Epidermal melanocyte (primary cell): ENCODE measurements at regions not wholly inside any gene's neighbourhood (a gene's known extent, or its start where the extent isn't known, plus 50 kb on each side); places are given as distances from the start of the nearest gene placed in this dataset.

Experiments
- DNase-seq: peaks from one replicate; pipeline ENCODE4 v3.0.0; 2011; ENCODE audit warnings: low spot score; ENCODE audit not compliant: insufficient read length

DNA sequence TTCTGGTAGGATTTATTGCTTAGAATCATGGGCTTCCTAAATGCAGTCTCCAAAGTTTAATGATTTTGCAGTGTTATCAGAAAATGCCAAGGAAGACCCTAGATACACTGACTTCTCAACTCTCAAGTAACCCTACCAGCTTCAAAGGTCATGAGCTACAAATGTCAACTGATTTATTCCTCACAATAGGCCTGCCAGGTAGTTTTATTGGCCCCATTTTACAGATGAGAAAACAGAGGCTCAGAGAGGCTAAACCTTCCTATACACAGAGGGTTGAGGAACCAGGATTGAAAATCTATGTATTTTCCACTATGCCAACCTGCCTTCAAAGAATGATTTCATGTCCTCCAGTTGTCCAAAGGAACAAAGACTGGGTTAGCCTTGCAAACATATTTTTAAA lies 384.4 kb upstream of the POU3F1 start:
- DNase-seq, result no peak

DNA sequence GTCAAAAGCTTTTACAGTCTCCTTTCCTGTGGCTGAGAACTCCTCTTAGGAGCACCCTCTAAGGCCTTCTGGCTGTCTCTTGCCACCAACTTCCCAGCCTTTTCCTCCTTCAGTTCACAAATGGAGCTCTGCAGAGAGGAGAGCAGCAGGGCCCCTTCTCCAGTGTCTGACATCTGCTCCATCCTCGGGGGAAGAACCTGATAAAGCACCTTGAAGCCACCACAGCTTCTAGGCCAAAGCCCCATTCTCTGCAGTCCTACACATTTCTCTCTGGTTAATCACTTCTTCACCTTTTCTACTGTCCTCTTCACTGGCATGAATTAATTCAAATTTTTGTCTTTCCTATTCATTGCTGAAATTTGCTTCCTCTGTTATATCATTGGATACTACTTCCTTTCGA lies 378.1 kb upstream of the POU3F1 start:
- DNase-seq, result no peak

DNA sequence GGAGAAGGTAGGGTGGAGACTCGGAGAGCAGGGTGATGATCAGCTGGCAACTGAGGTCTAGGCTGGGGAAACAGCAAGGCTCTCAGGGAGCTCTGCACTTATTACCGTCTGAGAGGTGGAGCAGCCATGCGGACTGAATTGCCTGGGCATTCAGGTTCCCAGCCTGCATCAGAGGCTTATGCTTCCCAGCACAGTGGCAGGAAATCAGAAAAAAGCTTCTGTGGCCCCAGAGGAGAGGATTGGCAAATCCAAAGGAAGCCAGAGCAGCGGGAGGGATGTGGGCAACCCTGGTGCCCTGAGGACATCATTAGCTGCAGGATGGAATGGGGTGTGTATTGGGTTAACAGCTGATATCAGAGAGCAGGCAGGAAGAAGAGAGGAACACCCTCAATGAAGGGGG lies 374.1 kb upstream of the POU3F1 start:
- DNase-seq, result no peak

DNA sequence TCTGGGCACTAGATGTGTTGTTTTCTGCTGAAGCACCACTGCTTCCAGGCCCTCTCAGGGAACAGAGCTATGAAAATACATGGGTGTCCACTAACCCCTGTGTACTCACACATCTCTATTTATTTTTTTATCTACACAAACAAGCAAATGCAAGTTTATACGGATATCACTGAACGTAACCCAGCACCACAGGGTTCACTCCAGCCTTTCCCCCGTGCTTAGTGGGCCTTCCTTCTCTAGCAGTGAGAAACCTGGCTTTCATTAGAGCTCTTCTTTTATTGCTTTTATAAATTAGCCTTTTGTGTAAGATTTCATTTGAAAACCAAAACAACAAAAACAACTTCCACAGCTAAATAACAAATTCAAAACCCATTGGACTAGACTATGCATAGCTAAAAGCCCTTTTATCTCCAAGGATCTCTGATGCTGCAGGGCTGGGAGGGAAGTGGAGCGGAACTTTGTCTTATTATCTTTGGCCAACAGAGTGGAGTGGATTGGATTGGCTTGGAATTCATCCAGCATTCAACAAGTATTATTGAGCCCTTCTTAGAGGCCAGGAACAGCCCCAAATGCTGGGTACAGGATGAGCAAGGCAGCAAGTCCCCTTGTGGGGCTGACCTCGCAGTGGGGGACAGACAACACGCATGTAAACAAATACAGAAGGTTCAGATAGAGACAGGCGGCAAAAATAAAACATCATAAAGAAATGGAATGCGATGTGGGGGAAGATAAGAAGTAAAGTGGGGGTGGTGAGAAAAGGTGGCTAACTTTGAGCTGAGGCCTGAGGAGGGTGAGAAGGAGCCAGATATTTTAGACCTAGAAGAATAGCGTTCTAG lies 371.8 kb upstream of the POU3F1 start:
- DNase-seq, result no peak

DNA sequence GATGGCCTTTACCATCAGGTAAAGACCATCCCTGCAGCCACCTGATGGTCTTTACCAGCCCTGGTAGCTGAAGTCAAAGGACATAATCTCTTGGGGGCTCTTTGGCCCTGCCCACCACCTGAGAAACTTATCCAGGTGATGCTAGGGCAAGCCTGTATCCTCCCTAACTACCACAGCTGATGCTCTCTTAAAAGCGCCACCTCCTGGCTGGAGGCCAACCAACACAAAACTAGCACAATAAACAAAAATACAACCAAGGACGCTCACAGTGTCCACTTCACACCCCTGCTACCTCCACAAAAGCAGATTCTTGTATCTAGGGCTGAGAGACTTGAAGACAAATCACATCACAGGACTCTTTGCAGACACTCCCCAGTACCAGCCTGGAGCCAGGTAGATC lies 357.1 kb upstream of the POU3F1 start:
- no peak for DNase-seq

DNA sequence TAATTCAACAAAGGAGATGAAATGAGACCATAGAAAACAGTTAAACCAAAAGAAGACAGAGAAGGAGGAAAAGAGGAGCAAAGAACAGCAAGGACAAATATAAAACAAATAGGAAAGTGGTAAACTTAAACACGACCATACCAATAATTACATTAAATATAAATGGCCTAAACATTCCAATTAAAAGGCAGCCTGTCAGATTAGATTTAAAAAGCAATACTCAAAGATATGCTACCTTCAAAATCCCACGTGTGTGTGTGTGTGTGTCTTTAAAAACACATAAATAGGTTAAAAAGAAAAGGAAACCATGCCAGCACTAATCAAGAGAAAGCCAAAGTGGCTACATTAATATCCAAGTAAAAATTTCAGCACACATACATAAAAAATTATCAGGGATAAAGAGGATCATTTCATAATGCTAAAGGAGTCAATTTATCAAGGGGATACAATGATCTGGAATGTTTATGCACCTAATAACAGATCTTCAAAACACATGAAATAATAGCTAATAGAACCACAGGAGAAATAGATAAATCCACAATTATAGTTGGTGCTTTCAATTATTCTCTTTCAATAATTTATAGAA lies 355.7 kb upstream of the POU3F1 start:
- no peak for DNase-seq

DNA sequence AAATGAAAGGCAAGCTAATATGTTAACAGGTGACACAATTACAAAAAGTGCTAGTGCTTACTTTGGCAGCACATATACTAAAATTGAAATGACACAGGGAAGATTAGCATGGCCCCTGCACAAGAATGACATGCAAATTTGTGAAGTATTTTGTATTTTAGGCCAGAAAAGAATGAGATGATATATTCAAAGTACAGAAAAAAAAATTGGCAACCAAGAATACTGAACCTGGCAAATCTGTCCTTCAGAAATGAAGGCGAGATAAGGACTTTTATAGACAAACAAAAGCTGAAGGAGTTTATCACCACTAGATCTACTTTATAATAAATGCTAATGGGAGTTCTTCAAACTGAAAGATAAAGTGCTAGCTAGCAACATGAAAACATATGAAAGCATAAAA lies 350.0 kb upstream of the POU3F1 start:
- no peak for DNase-seq

DNA sequence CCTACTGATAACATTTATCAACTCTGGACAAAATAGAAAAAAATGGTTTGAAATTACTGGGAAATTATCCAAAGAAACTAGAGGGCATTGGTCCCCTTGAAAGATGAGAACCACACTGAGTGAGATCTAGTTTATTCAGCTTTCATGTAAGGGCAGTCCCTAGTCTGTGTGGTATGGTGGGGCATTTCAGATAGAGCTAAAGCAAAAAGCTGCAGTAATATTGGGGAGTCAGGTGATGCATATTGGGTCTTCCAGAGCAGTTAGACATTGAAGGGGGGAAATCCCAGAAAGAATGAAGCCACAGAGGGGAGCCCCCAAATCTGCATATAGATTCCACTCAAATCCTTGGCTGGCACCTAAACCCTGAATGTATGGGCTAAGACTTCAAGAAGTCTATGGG lies 347.7 kb upstream of the POU3F1 start:
- no peak for DNase-seq

DNA sequence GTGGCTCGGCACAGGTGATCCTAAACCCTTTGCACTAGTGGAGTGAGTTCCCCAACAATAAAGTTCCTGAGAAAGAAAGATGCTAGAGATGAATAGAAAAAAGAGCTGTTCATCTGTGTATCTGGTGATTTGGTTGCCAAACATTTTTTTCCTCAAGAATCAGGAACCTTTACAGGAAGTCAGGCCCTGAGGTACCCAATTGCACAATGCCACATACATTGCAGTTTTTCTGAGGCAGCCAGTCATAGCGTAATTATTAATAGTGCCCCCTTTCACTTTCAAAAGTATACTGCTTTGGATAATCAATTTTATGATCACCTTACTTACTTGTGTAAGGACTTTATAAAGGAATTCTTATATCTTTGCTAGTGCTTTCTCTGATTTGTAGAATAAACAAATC lies 346.3 kb upstream of the POU3F1 start:
- DNase-seq, result no peak

DNA sequence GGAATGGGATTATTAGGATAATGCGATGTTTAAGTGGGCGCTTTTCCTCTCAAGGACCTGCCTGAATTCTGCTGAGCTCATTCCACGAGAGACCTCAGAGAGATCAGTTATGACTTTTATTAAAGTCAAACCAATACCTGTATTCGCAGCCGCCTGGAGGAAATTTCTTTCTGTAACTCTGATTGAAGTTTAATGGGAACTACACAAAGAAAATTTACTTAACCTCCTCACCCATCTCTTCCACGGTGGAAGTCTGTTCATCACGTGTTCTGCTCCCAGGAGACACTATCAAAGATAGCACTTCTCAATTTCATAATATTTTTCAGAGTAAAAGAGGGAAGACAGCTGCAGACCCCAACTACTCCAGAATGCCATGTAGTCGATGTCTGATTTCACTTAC lies 334.7 kb upstream of the POU3F1 start:
- no peak for DNase-seq

DNA sequence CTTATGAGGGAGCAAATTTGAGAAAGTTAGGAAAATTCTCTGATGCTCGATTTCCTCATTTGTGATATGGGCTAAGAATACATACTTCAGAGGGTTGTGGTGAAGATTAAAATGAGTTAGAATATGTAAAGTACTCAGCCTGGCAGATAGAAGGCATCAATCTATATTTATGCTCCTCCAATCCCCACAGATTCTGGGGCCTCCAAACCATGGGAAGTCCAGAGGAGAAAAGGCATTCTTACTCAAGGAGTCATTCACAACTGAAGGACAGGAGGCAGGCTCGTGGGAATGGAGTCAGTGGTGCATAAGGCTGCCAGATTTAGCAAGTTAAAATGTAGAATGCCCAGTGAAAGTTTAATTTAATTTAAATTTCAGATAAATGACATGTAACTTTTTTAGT lies 330.0 kb upstream of the POU3F1 start:
- no peak for DNase-seq

DNA sequence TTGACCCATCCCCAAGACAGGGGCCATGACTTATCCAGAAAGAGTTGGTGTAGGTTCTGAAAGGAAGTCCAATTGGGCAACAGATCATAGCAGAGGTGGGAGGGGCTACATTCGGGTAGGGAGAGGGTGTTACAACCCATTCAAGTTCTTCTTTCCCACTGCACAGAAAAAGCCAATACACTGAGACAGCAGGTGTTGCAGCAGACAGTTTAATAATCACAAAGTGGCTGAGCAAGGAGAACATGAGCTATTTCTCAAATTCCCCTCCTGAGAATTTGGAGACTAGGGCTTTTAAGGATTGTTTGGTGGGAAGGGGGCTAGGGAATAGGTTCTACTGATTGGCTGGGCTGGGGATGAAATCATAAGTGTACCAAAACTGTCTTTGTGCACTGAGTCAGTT lies 328.4 kb upstream of the POU3F1 start:
- no peak for DNase-seq

DNA sequence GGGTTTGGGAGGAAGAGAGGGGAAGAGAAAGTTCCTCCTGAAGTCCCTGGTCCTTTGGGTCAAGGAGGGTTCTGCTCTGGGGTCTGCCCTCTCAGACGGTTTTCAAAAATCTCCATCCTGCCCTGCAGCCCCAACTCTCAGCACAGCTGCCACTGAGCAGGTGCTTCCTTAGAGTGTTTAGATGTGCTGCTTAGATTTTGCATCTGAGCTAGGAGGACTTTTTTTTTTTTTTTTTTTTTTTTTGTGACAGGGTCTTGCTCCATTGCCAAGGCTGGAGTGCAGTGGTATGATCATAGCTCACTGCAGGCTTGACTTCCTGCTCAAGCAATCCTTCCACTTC lies 324.9 kb upstream of the POU3F1 start:
- DNase-seq, result no peak

DNA sequence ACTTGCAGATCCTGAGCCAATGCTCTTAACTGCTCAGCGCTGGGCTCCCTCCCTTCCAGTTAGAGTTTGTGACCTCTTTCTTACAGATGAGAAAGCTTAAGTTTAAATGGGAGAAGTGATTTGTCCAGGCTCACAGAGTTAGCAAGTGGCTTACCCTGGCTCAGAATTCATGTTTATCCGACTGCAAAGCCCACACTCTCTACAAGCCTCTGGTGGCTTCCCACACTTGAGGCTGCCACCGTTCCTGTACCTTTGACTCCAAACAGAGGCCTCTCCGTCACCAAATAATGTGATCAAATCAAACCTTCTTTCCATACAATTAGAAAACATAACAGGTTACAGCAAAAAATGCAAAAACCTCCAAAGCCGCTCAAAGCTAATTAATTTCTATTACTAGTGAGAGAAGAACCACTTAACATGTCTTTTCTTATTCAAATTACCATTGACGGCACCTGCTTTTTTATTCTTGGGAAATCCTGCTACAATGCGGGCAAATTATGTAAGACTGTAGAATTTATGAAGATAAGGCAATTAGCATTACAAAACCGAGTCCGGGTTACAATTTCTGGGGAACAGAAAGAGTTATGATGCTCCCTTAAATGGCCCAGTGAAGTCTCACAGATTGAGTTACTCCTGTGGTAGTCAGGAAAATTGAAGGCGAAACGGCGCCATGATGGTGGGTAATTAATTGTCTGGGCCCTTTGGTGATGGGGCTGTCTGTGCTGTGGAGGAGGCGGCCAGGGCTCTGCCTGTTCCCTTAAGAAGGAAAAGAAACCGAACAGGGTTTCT lies 324.3 kb upstream of the POU3F1 start:
- no peak for DNase-seq

DNA sequence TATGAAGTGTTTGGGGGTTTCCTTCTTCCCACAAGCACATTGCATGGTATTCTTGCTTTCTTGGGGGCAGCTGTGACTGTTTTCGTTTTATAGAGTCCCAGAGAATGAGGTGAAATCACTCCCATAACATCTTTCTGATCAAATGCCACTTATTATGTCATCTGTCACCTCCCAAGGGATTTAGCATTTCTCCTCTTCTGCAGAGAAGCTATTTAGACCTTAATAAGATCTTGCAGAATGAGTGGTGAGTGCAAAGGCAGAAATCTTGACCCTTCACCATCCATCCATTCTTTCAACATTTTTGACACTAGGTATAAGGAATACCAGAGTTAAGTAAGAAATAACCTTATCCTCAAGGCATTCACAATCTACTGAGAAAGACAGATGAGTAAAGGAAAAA lies 318.6 kb upstream of the POU3F1 start:
- no peak for DNase-seq

DNA sequence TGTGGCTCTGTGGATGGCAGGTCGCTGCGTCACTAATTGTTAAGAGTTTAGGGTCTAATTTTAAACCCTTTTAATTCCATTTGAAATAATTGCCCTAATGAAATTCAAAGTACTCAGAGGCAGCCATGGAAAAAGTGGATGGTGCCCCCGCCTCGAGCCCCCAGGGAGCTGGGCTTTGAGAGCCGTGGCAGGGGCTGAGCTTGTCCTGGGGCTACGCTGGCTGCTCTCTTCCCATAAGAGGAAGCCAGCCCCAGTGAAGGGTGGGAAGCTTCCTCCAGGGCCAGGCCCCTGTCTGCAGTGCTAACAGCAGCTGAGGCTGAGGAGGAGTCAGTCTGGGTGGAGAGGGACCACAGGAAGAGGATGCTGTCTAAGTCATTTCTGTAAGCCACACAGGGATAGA lies 315.0 kb upstream of the POU3F1 start:
- DNase-seq, result no peak

DNA sequence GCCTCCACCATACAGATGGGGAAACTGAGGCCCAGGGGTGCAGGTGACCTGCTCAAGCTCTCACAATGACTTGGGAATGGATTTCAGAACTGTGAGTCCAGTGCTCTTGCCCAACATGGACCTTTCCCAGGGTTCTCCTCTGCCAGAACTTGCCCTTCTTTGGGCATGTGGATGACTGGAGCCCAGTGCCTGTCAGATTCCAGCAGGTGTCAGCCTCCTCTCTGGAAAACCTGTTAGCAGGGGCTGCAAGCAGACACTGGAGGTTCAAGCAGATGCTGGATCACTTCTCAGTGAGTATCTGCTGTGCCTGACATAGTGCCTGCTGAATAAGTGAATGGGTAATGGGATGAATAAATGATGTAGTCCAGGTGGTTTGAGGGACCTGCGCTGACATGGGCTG lies 314.2 kb upstream of the POU3F1 start:
- DNase-seq, result no peak

DNA sequence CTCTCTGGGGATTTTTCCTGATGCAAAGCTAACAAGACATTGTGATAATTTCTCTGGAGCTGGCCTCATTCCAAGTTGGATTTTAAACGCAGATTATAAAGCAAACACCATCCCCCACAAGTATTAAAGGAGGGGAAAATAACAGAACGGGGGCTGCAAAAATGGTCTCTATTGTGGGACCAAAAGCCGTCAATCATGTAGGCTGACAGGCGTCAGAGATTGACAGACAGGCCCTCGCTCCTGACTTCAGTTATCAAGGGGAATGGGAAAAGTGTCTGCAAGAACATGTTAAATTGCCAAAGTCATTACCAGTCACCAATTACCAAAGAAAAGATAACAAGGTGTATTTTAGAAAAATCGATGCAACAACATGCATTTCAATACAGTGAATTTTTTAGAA lies 307.4 kb upstream of the POU3F1 start:
- no peak for DNase-seq

DNA sequence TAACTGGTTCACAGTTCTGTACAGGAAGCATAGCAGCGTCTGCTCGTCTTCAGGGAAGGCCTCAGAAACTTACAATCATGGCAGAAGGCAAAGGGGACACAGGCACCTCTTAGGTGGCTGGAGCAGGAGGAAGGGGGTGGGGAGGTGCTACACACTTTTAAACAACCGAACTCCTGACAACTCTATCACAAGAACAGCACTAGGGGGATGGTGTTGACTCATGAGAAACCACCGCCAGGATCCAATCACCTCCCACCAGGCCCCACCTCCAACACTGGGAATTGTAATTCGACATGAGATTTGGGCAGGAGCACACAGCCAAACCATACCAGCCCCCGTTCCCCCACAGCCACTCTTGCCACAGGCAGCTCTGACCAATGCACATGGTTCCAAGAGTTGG lies 306.3 kb upstream of the POU3F1 start:
- no peak for DNase-seq

DNA sequence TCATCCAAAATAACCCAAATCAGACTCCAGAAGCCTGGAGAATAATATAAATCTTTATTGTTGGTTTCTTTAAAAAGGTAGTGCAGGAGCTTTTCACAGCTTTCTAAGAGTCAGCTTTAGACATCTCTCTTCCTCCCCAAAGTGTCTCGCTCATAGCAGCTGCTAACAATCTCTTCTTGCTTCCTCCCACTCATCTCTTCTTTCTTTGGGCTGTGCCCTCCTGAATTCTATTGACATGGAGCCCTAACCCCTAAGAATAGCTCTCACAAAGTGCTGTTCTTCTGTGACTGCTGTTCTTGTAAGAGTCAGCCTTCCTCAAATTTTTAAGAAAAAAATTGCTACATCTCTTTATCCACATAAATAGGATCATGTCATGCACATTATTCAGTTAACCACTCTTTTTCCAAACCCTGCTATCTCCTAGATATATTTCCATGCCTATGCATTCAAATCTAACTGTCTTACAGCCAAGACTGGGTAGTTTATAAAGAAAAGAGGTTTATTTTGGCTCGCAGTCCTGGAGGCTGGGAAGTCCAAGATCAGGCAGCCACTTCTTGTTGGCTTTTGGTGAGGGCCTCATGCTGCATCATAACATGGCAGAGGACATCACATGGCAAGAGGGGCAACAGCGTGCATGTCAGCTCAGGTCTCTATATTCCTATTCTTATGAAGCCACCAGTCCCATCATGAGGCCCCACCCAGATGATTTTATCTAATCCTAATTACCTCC lies 301.0 kb upstream of the POU3F1 start:
- no peak for DNase-seq

DNA sequence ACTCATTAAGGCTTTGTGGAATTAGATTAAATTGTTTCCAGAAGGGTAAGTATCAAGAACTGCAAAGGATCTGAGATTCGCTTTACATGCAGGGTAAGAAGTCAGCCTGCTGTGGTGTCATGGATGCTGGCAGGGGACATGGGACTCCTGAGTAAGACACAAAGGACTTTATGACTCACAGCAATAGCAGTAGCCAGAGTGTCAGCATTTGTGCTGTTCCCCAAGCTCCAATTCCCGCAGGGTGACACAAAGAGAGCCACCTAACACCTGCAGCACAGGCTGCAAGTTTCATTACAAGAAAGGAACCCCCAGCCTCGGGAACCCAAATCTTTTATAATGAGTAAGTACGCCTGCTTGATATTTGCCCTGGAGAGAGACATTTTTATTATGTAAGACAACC lies 298.1 kb upstream of the POU3F1 start:
- DNase-seq, result no peak

DNA sequence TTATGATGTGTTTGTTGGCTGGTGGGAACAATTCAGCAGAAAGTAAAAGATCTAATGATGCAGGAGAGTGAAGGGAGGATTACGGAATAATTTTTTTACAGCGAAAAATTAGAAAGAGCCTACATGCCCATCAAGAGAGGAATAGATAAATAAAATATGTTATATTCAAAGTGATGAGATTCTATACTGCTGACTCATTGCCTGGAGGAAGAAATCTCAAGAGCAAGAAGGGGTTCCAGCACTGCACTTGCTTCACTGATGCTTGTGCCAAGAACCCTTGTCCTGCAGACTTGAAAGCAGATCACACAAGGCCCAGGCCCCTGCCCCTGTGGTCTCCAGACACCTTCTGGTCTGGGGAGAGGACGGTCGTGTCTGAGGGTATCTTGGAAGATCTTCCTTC lies 295.1 kb upstream of the POU3F1 start:
- no peak for DNase-seq
